ENCODE measurements at regions not wholly inside any gene's neighbourhood (a gene's known extent, or its start where the extent isn't known, plus 50 kb on each side); places are given as distances from the start of the nearest gene placed in this dataset.

DNA sequence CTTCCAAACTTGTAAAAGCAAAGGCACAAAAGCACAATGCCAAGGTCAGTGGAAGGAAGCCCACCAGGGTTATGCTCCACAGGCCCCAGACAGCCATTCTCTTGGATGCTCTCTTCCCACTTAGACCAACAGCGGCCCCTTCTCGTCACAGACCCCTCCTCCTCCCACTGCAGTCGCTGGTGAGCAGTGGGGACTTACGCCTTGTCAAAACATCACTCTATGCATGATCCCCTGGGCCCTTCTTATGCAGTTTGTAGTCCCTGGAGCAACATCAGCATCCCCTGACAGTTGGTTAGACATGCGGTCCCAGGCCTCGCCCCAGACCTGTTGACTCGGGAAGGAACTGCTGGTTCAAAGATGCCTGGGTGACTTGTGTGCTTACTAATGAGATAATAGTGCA is 376.0 kb upstream of the KLHL29 start:
- TF ChIP-seq JUND (CRISPR knock-in tag; IDR thresholded peaks at IDR 0.05): no peak
- no peak for TF ChIP-seq SP1 (IDR thresholded peaks at IDR 0.05)
- TF ChIP-seq SP1 (CRISPR knock-in tag; IDR thresholded peaks at IDR 0.05): no peak
- TF ChIP-seq, protein P1, sequence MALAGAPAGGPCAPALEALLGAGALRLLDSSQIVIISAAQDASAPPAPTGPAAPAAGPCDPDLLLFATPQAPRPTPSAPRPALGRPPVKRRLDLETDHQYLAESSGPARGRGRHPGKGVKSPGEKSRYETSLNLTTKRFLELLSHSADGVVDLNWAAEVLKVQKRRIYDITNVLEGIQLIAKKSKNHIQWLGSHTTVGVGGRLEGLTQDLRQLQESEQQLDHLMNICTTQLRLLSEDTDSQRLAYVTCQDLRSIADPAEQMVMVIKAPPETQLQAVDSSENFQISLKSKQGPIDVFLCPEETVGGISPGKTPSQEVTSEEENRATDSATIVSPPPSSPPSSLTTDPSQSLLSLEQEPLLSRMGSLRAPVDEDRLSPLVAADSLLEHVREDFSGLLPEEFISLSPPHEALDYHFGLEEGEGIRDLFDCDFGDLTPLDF (CRISPR knock-in tag; IDR thresholded peaks at IDR 0.05): no peak
- TF ChIP-seq, protein P2, sequence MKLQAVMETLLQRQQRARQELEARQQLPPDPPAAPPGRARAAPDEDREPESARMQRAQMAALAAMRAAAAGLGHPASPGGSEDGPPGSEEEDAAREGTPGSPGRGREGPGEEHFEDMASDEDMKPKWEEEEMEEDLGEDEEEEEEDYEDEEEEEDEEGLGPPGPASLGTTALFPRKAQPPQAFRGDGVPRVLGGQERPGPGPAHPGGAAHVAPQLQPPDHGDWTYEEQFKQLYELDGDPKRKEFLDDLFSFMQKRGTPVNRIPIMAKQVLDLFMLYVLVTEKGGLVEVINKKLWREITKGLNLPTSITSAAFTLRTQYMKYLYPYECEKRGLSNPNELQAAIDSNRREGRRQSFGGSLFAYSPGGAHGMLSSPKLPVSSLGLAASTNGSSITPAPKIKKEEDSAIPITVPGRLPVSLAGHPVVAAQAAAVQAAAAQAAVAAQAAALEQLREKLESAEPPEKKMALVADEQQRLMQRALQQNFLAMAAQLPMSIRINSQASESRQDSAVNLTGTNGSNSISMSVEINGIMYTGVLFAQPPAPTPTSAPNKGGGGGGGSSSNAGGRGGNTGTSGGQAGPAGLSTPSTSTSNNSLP (IDR thresholded peaks at IDR 0.05; ENCODE audit: low read depth, low read length): no peak
- no peak for TF ChIP-seq ZNF350 (CRISPR knock-in tag; IDR thresholded peaks at IDR 0.05; ENCODE audit: borderline replicate concordance, low read depth)
- TF ChIP-seq, protein P3, sequence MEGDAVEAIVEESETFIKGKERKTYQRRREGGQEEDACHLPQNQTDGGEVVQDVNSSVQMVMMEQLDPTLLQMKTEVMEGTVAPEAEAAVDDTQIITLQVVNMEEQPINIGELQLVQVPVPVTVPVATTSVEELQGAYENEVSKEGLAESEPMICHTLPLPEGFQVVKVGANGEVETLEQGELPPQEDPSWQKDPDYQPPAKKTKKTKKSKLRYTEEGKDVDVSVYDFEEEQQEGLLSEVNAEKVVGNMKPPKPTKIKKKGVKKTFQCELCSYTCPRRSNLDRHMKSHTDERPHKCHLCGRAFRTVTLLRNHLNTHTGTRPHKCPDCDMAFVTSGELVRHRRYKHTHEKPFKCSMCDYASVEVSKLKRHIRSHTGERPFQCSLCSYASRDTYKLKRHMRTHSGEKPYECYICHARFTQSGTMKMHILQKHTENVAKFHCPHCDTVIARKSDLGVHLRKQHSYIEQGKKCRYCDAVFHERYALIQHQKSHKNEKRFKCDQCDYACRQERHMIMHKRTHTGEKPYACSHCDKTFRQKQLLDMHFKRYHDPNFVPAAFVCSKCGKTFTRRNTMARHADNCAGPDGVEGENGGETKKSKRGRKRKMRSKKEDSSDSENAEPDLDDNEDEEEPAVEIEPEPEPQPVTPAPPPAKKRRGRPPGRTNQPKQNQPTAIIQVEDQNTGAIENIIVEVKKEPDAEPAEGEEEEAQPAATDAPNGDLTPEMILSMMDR (CRISPR knock-in tag; IDR thresholded peaks at IDR 0.05): no peak
- no peak for TF ChIP-seq EZH2 (conservative IDR thresholded peaks at IDR 0.05; ENCODE audit: low read depth, low read length)
- TF ChIP-seq PTBP1 (IDR thresholded peaks at IDR 0.05; ENCODE audit: low read depth, low read length, poor library complexity, severe bottlenecking): no peak

Data from HepG2 (cell line).